B cell (primary cell): ENCODE measurements at regions not wholly inside any gene's neighbourhood (a gene's known extent, or its start where the extent isn't known, plus 50 kb on each side); places are given as distances from the start of the nearest gene placed in this dataset.

ENCODE experiments used
- ATAC-seq: fragments of 200-7000 bp; cut with Tn5 transposase; one replicate; pipeline ENCODE4 v1.10.0; 2021; ENCODE audit warnings: low read depth, mild to moderate bottlenecking, moderate number of reproducible peaks, moderate library complexity
- CTCF ChIA-PET: fragments of 350-600 bp; sonication (Branson Sonifier 250); formaldehyde crosslinking; loops from one replicate; lab custom pipeline; 2021; ENCODE audit warnings: antibody characterized with exemption, inconsistent platforms; lab: Charles Lee
- POLR2A ChIA-PET: fragments of 350-600 bp; sonication (Branson Sonifier 250); formaldehyde crosslinking; loops from one replicate; lab custom pipeline; 2021; ENCODE audit warnings: antibody characterized with exemption; lab: Charles Lee
- DNase-seq: peaks from one replicate; pipeline ENCODE4 v3.0.0; 2013
- H2AFZ ChIP-seq: 2 replicates; pipeline ENCODE4 v1.6.1; 2012; ENCODE audit warnings: mild to moderate bottlenecking, low read depth, low read length; ENCODE audit not compliant: insufficient read depth, poor library complexity, severe bottlenecking
- H3K27ac ChIP-seq, 2 donors: 1 replicate in 1 of 2; 2 replicates in 1 of 2; pipeline ENCODE4 v1.5.1; 2012 to 2013; ENCODE audit warnings: low read length in 2 of 2, mild to moderate bottlenecking in 2 of 2, moderate library complexity in 1 of 2
- H3K27me3 ChIP-seq, 4 experiments: fragments of 200-600 bp in 1 of 4; sonication (generic) in 1 of 4; replicated peaks in 1 of 4; 1 replicate in 2 of 4; 2 replicates in 2 of 4; pipeline versions ENCODE4 v1.6.1 to v1.7.0; 2013 to 2016; ENCODE audit warnings: low read length in 3 of 4, mild to moderate bottlenecking in 2 of 4, mixed read lengths in 1 of 4, moderate library complexity in 1 of 4; ENCODE audit not compliant: insufficient read depth in 4 of 4, control insufficient read depth in 3 of 4; ENCODE audit errors: control extremely low read depth in 1 of 4
- H3K36me3 ChIP-seq, 2 experiments: replicated peaks in 1 of 2; 1 replicate in 1 of 2; 2 replicates in 1 of 2; pipeline versions ENCODE4 v1.6.1 to v1.7.1; 2013; ENCODE audit warnings: low read length in 1 of 2; ENCODE audit not compliant: insufficient read depth in 2 of 2, control insufficient read depth in 1 of 2; ENCODE audit errors: control extremely low read depth in 1 of 2, extremely low read depth in 1 of 2
- H3K4me1 ChIP-seq, 2 donors: fragments of 200-600 bp in 1 of 2; sonication (generic) in 1 of 2; 1 replicate in 1 of 2; 2 replicates in 1 of 2; pipeline versions ENCODE4 v1.5.1 to v1.6.1; 2013 to 2017; ENCODE audit warnings: low read length in 2 of 2; ENCODE audit not compliant: control insufficient read depth in 2 of 2, insufficient read depth in 2 of 2
- H3K4me2 ChIP-seq: replicated peaks from 2 replicates; pipeline ENCODE3; 2012; ENCODE audit warnings: mild to moderate bottlenecking, low read depth, low read length; ENCODE audit not compliant: poor library complexity, severe bottlenecking
- H3K4me3 ChIP-seq, 5 experiments: fragments of 200-600 bp in 1 of 5; sonication (generic) in 1 of 5; 1 replicate in 3 of 5; 2 replicates in 2 of 5; pipeline versions ENCODE4 v1.5.1 to v1.7.0; 2011 to 2016; ENCODE audit warnings: low read length in 4 of 5, mild to moderate bottlenecking in 4 of 5, low read depth in 2 of 5, control low read depth in 1 of 5, moderate library complexity in 1 of 5; ENCODE audit not compliant: insufficient read depth in 1 of 5; ENCODE audit errors: control extremely low read depth in 1 of 5, extremely low read depth in 1 of 5
- H3K79me2 ChIP-seq: fragments of 200-600 bp; sonication (generic); one replicate; pipeline ENCODE4 v1.6.0; 2016; ENCODE audit warnings: low read length; ENCODE audit not compliant: control insufficient read depth, insufficient read depth
- H3K9ac ChIP-seq: fragments of 200-600 bp; sonication (generic); 2 replicates; pipeline ENCODE4 v1.6.1; 2017; ENCODE audit warnings: mild to moderate bottlenecking, low read length, moderate library complexity
- H3K9me3 ChIP-seq, 3 donors: one replicate each; pipeline versions ENCODE4 v1.6.1 to v1.7.1; 2013; ENCODE audit warnings: low read length in 2 of 3; ENCODE audit not compliant: control insufficient read depth in 2 of 3, insufficient read depth in 1 of 3; ENCODE audit errors: control extremely low read depth in 1 of 3
- H4K20me1 ChIP-seq: 2 replicates; pipeline ENCODE4 v1.6.0; 2012; ENCODE audit warnings: mild to moderate bottlenecking, low read length; ENCODE audit not compliant: insufficient read depth, control insufficient read depth, poor library complexity, severe bottlenecking
- H3K27ac Mint-ChIP-seq: one replicate; pipeline ENCODE4 v1.8.0; 2021; ENCODE audit warnings: mixed read lengths
- H3K27me3 Mint-ChIP-seq: one replicate; pipeline ENCODE4 v1.8.0; 2021; ENCODE audit warnings: mixed read lengths
- H3K4me1 Mint-ChIP-seq: one replicate; pipeline ENCODE4 v1.8.0; 2021; ENCODE audit warnings: mixed read lengths
- H3K4me3 Mint-ChIP-seq: one replicate; pipeline ENCODE4 v1.8.0; 2021; ENCODE audit warnings: mixed read lengths
- H3K9me3 Mint-ChIP-seq: one replicate; pipeline ENCODE4 v1.8.0; 2022; ENCODE audit warnings: mixed read lengths; ENCODE audit not compliant: insufficient read depth
- EZH2 ChIP-seq: IDR thresholded peaks from 2 replicates; pipeline ENCODE4 v1.6.1; 2012; ENCODE audit warnings: borderline replicate concordance, low read depth, mild to moderate bottlenecking, moderate library complexity, low read length; ENCODE audit not compliant: insufficient read depth, poor library complexity, severe bottlenecking
- WGBS: methylation state at CpG from one replicate; pipeline ENCODE4 v1.1.5; 2013; ENCODE audit warnings: missing lambda C conversion rate; ENCODE audit not compliant: insufficient coverage; 5-methylcytosine and 5-hydroxymethylcytosine counted together
- intact Hi-C: fragments of 100-400 bp; cut with micrococcal nuclease; formaldehyde crosslinking; loops from one replicate; pipeline ENCODE4 v1.10.0; 2022
- TF ChIP-seq, protein P1 (sequence below): fragments of 200-600 bp; IDR thresholded peaks from one replicate; pipeline ENCODE4 v1.8.0; 2022; ENCODE audit warnings: antibody characterized with exemption, mild to moderate bottlenecking

DNA sequence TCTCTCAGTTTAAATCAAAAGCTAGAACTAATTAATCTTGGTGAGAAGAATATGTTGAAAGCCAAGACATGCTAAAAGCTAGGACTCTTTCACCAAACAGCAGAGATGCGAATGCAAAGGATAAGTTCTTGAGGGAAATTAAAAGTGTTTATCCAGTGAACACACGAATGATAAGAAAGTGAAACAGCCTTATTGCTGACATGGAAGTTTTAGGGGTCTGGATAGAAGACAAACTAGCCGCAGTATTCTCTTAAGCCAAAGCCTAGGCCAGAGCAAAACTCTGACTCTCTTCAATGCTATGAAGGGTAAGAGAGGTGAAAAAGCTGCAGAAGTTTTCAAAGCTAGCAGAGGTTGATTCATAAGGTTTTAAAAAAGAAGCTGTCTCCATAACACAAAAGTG lies 103.0 kb downstream of the UFM1 start:
- TF ChIP-seq EZH2, result no peak
- TF ChIP-seq, protein P1, sequence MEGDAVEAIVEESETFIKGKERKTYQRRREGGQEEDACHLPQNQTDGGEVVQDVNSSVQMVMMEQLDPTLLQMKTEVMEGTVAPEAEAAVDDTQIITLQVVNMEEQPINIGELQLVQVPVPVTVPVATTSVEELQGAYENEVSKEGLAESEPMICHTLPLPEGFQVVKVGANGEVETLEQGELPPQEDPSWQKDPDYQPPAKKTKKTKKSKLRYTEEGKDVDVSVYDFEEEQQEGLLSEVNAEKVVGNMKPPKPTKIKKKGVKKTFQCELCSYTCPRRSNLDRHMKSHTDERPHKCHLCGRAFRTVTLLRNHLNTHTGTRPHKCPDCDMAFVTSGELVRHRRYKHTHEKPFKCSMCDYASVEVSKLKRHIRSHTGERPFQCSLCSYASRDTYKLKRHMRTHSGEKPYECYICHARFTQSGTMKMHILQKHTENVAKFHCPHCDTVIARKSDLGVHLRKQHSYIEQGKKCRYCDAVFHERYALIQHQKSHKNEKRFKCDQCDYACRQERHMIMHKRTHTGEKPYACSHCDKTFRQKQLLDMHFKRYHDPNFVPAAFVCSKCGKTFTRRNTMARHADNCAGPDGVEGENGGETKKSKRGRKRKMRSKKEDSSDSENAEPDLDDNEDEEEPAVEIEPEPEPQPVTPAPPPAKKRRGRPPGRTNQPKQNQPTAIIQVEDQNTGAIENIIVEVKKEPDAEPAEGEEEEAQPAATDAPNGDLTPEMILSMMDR, result no peak
- ChIA-PET POLR2A (no interaction called here), CTCF (no interaction called here)
- Histone ChIP-seq H3K27me3 (no peaks in the 10 kb centered on the region), H3K9ac (no peak overlapping the region), H4K20me1 (no peaks in the 10 kb centered on the region), H3K9me3 (no peaks in the 10 kb centered on the region), H3K27ac (no peak overlapping the region), H3K4me1 (no peaks in the 10 kb centered on the region), H2AFZ (no peak overlapping the region), H3K36me3 (no peaks in the 10 kb centered on the region), H3K79me2 (no peaks in the 10 kb centered on the region), H3K4me2 (no peak overlapping the region), H3K4me3 (no peak overlapping the region)
- no peaks in the 10 kb centered on the region for H3K4me1 Mint-ChIP-seq
- no peaks in the 10 kb centered on the region for H3K9me3 Mint-ChIP-seq
- no peak overlapping the region for H3K4me3 Mint-ChIP-seq
- DNase-seq (no peak), ATAC-seq (no peak)
- H3K27ac Mint-ChIP-seq, result no peak overlapping the region
- 63% methylated on average over 1 of the region's 3 CpGs for WGBS
- intact Hi-C loops, result no loop called here
- H3K27me3 Mint-ChIP-seq, result no peaks in the 10 kb centered on the region

DNA sequence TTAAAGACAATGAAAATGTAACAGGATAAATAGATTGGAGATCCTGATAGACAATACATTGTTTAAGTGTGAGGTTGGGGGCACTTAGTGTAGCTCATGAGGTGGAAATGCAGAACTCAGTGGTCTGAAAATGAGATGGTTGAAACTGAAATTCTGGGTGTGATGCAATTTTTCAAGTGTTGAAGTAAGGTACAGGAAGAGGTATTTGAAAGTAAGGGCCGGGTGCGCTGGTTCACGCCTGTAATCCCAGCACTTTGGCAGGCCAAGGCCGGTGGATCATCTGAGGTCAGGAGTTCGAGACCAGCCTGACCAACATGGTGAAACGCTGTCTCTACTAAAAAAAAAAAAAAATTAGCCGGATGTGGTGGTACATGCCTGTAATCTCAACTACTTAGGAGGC lies 113.0 kb downstream of the UFM1 start:
- TF ChIP-seq, protein P1, result no peak
- ATAC-seq, result no peak
- ChIA-PET CTCF (no interaction called here), POLR2A (no interaction called here)
- H3K4me3 ChIP-seq, result no peak overlapping the region
- no peak overlapping the region for H3K27ac ChIP-seq
- H3K9ac ChIP-seq, result no peak overlapping the region
- H3K4me1 Mint-ChIP-seq, result no peaks in the 10 kb centered on the region
- no peak overlapping the region for H3K4me2 ChIP-seq
- 90% methylated on average over 6 of the region's 7 CpGs for WGBS
- H3K27me3 ChIP-seq, result no peaks in the 10 kb centered on the region
- no peaks in the 10 kb centered on the region for H4K20me1 ChIP-seq
- H3K27ac Mint-ChIP-seq, result no peak overlapping the region
- H2AFZ ChIP-seq, result no peak overlapping the region
- no peaks in the 10 kb centered on the region for H3K79me2 ChIP-seq
- no peaks in the 10 kb centered on the region for H3K36me3 ChIP-seq
- H3K4me1 ChIP-seq, result no peaks in the 10 kb centered on the region
- peaks cover 5% of the 10 kb centered on the region for H3K9me3 Mint-ChIP-seq
- intact Hi-C loops, result no loop called here
- no peak overlapping the region for H3K4me3 Mint-ChIP-seq
- no peak for DNase-seq
- no peaks in the 10 kb centered on the region for H3K27me3 Mint-ChIP-seq
- H3K9me3 ChIP-seq, result peaks cover 0 to 1% (median 0%) of the 10 kb centered on the region in 3 donors
